Kidney epithelial cell (primary cell): ENCODE measurements at regions not wholly inside any gene's neighbourhood (a gene's known extent, or its start where the extent isn't known, plus 50 kb on each side); places are given as distances from the start of the nearest gene placed in this dataset.
A peak's percentile ranks its signal among the peaks of the same experiment; 100 is the strongest.

Experiments
- DNase-seq: peaks from one replicate; pipeline ENCODE4 v3.0.0-alpha.2; 2010; ENCODE audit warnings: low read depth
- H3K27me3 ChIP-seq: 2 replicates; pipeline ENCODE4 v1.6.0; 2011; ENCODE audit warnings: low read length; ENCODE audit not compliant: control insufficient read depth, insufficient read depth
- H3K36me3 ChIP-seq: 2 replicates; pipeline ENCODE4 v1.5.1; 2011; ENCODE audit warnings: low read length; ENCODE audit not compliant: control insufficient read depth, insufficient read depth
- H3K4me3 ChIP-seq: 2 replicates; pipeline ENCODE4 v1.5.1; 2011; ENCODE audit warnings: low read depth, mild to moderate bottlenecking, control low read depth, low read length
- TF ChIP-seq, protein P1 (sequence below): IDR thresholded peaks from 2 replicates; pipeline ENCODE4 v1.5.1; 2011; ENCODE audit warnings: mild to moderate bottlenecking, moderate library complexity, low read length, control low read depth, inconsistent platforms; ENCODE audit not compliant: insufficient read depth, poor library complexity, severe bottlenecking

- Histone ChIP-seq H3K36me3 (no peaks in the 10 kb centered on the region), H3K4me3 (no peak overlapping the region), H3K27me3 (no peaks in the 10 kb centered on the region)
- no peak for DNase-seq
- TF ChIP-seq, protein P1, sequence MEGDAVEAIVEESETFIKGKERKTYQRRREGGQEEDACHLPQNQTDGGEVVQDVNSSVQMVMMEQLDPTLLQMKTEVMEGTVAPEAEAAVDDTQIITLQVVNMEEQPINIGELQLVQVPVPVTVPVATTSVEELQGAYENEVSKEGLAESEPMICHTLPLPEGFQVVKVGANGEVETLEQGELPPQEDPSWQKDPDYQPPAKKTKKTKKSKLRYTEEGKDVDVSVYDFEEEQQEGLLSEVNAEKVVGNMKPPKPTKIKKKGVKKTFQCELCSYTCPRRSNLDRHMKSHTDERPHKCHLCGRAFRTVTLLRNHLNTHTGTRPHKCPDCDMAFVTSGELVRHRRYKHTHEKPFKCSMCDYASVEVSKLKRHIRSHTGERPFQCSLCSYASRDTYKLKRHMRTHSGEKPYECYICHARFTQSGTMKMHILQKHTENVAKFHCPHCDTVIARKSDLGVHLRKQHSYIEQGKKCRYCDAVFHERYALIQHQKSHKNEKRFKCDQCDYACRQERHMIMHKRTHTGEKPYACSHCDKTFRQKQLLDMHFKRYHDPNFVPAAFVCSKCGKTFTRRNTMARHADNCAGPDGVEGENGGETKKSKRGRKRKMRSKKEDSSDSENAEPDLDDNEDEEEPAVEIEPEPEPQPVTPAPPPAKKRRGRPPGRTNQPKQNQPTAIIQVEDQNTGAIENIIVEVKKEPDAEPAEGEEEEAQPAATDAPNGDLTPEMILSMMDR: no peak
These were observed 73.8 kb downstream of the CBLN2 start for GRCh38 chr18:72470391-72470790.

DNA sequence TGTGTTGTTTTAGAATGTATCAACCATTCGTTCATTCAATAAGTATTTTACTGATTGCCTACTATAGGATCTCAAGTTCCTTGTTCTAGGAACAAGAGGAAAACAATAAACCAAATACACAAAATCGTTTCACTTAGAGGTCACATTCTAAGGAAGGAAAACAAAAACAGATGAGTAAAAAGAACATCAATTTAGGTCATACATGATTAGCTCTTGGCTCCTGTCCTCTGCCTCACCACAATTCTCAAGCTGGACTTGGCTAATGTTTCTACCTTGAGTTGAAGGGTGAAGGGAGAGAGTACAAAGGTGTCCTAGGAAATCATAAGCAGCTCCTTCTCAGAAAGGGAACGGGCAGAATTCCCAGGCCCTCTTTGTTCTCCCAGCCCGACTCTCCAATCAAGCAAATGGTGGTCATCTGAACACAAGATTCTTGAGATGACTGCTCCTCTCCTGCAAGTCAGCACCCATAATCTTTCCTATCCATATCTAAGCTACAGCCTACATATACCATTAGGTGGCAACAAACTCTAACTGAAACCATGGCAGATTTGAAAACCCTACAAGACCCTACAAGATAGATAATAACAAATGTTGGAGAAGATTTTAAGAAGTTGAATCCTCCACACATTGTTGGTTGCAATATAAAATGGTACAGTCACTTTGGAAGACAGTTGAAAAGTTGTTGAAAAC lies 76.0 kb downstream of the CBLN2 start:
- DNase-seq: no peak
- H3K36me3 ChIP-seq: no peaks in the 10 kb centered on the region
- H3K27me3 ChIP-seq: no peaks in the 10 kb centered on the region
- TF ChIP-seq, protein P1: no peak
- no peak overlapping the region for H3K4me3 ChIP-seq

DNA sequence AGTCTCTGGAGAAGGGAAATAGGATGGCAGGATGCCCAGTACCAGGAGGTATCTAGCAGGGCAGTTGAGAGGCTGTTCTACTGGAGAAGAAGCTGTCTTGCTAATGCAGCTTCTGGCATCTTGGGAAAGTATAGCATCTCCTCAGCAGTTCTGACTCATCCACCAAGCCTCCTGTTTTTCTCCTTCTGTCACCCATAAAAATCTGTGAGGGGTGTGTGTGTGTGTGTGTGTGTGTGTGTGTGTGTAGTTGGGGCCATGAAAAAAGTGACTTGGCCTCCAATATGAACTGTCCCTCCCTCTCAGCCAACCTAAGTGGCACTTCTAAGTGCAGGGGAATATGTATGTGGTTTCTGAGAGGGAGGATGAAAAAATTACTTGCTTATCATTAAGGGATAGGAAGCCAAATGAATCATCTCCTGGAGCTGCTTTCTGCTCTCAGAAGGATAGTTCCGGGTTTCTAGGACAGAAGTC lies 83.9 kb downstream of the CBLN2 start:
- Histone ChIP-seq H3K27me3 (no peaks in the 10 kb centered on the region), H3K36me3 (no peaks in the 10 kb centered on the region), H3K4me3 (no peak overlapping the region)
- peak; percentile 32 for DNase-seq
- TF ChIP-seq, protein P1: no peak

- H3K36me3 ChIP-seq: no peaks in the 10 kb centered on the region
- H3K4me3 ChIP-seq: no peak overlapping the region
- no peaks in the 10 kb centered on the region for H3K27me3 ChIP-seq
- DNase-seq: no peak
- TF ChIP-seq, protein P1: no peak
These were observed 85.9 kb downstream of the CBLN2 start for GRCh38 chr18:72458271-72458670.

GRCh38 chr18:72456802-72457201 lies 87.3 kb downstream of the CBLN2 start:
- no peak overlapping the region for H3K4me3 ChIP-seq
- peak; percentile 38 for DNase-seq
- no peaks in the 10 kb centered on the region for H3K27me3 ChIP-seq
- TF ChIP-seq, protein P1: no peak
- no peaks in the 10 kb centered on the region for H3K36me3 ChIP-seq

GRCh38 chr18:72452328-72452727 lies 91.8 kb downstream of the CBLN2 start:
- Histone ChIP-seq H3K4me3 (no peak overlapping the region), H3K27me3 (no peaks in the 10 kb centered on the region), H3K36me3 (no peaks in the 10 kb centered on the region)
- no peak for DNase-seq
- TF ChIP-seq, protein P1: no peak
